ENCODE measurements at regions not wholly inside any gene's neighbourhood (a gene's known extent, or its start where the extent isn't known, plus 50 kb on each side); places are given as distances from the start of the nearest gene placed in this dataset.

DNA sequence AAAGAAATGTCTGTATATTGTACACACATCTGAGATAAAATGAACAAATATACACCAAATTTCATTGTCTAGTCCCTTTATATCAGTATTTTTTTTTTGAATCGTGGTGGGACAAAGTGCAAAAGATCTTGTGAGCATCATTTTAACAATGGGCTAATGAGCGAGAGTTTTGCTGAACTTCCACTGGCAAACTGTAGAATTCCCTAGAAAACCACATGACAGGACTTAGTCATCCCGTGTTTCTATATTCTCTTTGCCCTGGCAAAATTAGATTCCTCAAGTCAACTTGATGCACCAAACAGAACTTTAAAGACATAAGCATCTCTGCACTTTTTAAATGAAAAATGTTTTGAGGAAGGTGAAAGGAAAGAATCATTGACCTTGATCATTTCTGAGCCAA, 488.2 kb upstream of the PTBP2 start:
- DNase-seq: no peak

DNA sequence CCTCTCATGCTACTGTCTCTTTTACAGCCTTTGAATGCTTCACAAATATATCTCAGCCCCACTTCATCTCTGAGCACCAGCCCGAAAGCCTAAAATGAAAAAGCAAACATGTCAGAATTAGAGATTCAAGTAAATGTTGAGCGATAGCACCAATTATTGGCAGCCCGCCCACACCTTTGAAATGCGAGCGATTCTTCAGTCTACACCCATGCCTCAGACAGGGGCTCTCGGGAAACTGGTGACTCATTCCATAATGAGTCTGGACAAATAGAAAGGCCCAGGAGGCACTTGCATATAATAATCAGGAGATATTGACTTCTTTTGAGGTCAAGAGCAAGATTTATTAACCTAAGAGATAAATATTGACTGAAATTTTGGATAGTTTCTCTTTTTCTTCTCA, 487.3 kb upstream of the PTBP2 start:
- peak; percentile 84 for DNase-seq

DNA sequence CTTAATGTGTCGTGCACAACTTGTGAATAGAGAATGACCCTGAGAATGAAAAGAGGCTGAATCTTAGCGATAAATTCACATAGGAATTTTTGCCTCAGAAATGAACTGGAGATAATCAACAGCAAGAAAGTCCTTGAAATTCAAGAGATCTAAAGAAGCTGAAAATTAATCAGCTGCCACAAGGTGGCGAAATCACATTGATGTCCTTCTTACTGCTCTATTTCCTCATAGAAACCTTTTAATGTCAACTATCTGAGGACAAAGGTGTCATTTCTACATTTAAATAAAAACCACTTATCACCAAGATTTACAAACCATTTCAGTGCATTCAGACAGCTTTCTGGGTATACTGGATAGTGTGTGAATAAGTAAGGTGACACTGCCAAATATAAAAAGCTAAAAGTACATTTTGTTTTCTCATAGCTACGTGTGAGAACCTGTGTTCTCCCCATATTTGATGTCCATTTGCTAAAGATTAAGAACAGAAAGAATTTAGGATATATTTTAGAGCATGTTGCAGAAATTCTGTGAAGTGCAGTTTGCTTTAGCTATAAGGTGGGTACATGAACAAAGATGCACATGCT, 485.3 kb upstream of the PTBP2 start:
- peak; percentile 41 for DNase-seq

DNA sequence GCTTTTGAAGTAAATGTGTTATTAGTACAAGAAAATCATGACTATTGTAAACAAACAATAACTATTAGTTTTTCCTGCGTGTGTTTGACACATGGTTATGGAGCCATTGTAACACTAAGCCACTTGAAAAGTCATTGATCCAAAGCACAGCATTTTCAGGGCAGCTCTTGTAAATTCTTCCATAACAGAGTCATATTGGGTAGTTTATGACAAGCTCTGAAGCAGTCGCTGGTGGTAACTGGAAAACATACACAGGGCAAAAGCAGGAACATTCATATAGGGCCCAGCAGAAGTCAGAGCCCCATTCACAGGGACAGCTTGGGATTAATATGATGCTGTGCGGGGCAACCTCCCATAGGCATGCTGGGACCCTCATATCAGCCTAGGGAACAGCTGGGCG, 483.2 kb upstream of the PTBP2 start:
- no peak for DNase-seq

DNA sequence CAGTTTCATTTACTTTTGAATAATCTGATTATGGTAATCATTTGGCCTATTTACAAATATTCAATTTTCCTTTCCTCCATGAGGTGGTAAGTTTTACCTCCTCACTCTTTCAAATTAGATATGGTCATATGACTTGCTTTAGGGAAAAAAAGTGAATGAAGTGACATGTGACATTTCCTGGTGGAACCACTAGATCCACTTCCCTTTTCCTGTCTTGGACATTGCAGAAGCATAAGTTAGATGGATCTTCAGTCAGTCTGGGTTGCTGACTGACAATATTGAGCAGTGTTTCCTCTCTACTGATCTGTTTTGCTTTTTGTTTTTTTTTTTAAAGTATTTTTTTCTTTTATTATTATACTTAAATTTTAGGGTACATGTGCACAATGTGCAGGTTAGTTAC, 481.1 kb upstream of the PTBP2 start:
- DNase-seq: no peak

DNA sequence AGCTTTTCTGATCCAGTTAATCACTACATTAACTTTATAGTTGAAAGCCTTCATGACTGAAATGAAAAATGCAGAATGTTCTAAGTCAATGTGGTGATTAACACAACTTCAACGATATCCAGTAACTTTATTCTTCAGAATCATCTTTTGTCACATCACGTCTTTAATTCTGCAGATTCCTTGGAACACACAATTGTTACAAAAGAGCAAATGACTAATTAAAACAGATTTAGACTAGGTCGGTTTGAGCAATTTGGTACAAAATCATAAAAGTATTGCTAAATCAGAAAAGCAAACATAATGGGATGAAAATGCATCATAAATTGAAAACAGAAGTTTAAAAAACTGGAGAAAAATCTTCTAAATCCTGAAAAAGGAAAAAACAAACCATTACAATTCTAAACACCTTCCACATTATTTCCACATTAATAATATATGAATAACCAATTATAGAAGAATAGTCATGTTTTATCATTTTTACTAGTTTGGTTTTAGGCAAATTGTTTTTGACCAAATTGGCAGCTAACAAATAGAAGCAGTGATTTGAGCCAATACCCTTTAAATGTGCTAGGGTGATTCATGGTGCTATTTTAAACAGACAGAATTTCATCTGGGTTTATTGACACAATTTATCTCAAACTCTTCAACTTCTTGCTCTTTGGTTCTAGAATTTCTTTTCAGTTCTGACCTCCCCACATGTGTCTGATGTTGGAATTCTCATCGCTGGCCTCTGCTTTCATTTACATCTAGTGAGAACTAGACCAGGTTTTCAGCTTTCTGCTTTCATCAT, 468.1 kb upstream of the PTBP2 start:
- no peak for DNase-seq

DNA sequence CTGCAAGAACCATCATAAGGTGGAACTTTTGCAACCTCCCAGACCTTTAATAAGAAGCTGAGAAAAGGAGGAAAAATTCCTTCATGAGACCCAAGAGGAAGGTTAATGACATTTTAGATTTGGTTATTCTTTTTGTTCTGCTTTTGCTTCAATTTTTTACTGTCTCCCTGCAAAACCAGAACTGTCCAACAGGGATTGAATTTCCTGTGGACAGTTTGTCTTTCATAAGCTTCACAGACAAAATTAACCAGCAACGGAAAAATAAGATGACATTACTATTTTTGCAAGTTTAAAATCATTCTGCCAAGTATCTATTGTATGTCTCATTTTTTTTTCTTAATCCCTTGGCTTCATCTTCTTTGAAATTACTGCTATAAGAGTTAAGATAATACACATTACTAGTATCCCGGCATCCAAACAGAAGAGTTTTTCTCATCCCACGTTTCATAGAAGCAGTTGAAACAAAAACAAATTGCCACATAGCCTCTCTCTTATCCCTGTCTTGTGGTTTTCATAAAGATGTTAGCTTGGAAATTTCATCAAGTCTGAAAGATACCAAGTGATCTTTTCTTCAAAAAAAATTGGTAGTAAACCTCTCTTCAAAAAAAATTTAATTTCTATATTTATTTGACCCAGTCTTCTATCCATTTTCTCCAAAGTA, 465.3 kb upstream of the PTBP2 start:
- DNase-seq: no peak

DNA sequence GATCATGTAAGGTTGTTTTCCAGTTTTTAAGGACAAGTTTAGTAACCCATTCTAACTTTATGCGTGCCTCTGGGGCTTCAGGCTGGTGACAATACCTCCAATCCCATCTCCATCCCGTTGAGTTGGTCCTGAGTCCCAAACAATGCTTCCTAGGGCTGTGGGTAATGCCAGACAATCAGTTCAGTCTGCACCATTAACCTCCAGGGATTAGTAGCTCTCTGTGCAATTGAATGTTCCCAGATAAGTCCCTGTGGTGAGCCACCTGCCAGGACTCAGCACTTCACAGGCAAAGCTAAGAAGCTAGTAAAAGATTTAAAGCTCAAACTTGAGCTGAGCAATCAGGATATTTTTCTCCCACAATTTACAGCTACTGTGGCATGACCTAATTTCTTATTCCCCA, 462.2 kb upstream of the PTBP2 start:
- DNase-seq: no peak

DNA sequence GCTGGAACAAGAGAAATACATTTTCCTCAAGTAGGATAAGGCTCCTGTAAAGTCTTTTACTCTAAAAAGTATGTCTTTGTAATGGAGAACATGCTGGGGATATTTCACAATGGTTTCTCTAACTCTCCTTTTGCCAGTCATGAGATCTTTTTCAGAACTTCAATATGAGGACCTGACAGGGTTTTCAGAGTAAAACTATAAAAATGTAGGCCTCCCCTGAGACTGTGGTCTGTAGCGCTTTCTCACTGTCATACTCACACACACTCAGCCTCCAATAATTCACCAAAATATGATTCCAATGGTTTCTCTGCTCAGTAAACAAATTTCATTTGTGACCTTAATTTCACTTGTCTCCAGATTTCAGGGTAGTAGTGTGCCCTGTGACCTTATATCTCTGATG, 440.1 kb upstream of the PTBP2 start:
- DNase-seq: no peak

DNA sequence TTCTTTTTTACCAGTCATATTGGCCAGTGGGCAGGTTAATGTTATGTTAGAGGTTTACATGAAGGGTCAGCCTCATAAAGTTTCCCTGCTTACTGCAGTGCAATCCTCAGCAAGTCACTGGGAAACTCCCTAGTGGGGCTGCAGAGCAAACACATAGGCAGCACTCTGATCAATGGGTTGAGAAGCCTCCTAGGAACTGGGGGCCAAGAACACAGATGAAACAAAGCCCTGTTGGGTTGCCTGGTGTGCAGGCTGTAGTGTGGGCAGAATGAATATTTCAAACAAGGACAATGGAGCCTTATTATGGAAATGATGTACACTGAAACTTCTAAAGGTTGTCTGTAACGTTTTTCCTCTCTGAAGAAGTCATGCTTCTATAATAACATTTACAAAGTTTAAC, 431.6 kb upstream of the PTBP2 start:
- DNase-seq: no peak

DNA sequence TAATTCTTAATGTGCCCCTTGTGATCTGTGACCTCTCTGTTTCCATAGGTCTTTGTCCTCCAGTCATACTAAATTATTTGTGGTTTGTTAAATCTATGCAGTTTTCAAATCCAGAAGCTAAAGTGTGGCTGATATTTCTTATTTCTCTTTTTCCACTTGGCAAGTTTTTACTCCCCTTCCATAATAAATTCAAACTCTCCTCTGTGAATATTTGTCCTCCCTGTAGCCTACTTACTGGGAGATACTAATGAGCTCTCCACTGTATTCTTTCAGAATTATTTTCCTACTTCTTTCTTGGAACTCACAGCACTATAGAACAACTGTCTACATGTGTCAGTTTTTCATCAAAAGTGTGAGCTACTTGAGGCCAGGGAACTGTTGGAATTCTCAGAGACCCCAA, 430.8 kb upstream of the PTBP2 start:
- no peak for DNase-seq

DNA sequence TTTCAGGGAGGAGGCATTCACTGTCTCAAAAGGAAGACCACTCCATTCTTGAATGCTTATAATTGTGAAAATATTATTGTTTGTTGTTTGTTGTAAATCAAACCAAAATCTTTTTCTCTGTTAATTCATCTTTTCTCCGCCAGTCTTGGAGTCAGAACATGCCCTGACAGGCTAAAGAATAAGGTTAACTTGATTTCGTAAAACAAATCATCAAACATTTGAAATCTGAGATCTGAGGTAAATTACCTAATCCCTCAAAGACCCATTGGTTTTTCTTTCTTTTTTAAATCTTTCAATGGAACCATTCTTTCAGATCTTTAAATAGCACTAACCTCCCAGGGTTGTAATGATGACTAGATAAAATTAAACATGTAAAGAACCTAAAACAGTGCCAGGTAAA, 430.1 kb upstream of the PTBP2 start:
- DNase-seq: no peak

DNA sequence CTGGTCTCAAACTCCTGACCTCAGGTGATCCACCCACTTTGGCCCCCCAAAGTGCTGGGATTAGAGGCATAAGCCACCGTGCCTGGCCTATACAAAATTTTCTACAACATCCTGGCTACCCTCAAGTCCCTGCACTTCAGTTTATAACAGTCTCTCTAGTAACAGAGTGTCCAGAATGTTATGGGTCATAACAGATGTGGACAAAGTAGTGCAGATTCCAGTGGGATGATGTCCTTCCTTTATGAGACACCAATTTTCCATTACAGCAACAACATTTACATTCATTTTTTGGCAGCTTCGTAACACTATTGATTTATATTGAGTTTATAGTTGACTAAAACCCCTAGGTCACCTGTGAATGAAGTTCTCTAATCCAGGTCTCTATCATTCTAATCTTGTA, 429.4 kb upstream of the PTBP2 start:
- no peak for DNase-seq

DNA sequence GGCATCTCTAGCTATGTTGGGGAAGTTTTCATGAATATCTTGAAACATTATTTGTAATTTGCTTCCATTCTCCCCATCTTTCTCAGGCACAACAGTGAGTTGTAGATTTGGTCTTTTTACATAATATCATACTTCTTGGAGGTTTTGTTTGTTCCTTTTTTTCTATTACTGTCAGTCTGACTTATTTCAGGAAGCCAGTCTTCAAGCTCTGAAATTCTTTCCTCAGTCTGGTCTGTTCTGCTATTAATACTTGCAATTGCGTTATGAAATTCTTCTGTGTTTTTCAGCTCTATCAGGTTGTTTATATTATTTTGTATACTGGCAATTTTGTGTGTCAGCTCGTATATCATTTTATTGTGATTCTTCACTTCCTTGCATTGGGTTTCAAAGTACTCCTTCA, 424.6 kb upstream of the PTBP2 start:
- DNase-seq: no peak

DNA sequence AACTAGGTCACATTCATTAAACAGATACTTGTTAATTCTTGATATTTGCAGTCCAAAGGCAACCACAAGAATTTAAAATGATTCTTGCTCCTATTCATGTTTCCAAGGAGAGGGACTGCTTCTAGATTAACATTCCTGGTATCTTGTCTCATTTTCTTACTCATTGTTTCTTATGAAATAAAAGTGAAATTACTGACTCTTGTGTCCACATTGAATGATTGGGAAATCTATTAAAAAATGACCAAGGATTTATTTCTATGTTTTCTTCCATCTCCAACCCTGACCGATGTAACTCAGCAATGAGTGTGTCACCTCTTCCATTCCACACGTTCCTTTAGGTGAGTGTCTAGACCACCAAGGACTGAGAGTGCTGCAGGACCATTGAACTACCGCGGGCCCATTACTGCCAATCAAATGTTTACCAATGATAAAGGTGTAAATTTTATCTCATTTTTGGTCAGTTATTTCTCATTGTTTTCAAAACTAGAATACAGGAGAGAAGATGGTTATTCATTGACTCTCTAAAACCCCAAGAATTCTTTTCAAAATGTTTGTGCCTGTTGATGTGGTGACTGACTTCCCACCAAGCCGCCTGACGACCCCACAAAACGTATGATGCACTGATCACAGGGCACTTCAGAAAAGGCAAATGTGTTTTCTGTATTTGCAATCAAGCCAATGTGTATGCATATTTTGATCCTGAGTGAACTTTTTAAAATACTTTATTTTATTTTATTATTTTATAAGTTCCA, 414.6 kb upstream of the PTBP2 start:
- DNase-seq: no peak

DNA sequence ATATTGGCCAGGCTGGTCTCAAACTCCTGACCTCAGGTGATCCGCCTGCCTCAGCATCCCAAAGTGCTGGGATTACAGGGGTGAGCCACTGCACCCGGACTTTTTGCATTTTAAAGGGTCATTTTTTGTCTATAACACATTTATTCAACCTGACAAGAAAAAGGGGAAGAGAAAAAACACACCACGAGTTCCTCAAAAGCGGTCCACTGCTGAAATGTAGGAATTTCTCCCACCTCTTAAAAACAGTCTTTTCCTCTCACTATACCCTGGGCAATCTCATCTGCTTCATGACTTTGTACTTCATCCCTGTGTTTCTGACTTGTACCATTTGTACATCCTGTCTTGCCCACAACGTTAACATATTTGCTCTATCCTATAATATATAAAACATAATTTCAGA, 413.3 kb upstream of the PTBP2 start:
- no peak for DNase-seq

DNA sequence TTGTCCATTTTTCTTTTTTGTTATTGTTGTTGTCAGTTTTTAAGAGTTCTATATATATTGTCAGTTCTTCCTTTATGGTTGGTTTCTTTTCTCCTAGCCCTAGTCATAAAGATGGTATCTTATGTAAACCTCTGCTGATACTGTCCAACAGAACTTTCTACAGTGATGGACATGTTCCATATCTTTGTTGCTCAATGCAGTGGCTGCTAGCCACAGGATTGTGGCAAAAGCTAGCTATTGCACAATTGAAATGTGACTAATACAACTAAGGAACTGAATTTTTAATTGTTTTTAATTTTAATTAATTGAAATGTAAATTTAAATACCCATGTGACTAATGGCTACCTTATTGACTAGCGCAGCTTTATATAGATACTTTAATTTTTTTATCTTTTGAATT, 411.8 kb upstream of the PTBP2 start:
- DNase-seq: no peak

DNA sequence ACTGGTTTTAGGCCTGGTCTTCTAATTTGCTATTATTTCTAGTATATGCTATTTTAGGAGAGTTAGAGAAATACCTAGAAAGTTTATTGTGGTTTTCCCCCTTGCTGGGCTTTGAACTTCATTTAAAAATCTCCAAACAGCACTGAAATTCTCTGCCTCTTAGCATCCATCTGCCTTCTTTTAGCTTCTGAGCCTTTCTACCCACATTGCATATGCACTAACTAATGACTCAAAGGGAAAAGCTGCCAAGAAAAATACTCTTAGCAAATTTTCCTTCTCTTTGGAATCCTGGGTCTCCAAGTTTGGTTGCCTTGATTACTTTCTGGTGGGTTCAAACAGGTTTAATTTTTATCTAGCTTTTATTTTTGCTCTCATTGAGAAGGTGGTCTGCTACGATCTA, 408.4 kb upstream of the PTBP2 start:
- no peak for DNase-seq

DNA sequence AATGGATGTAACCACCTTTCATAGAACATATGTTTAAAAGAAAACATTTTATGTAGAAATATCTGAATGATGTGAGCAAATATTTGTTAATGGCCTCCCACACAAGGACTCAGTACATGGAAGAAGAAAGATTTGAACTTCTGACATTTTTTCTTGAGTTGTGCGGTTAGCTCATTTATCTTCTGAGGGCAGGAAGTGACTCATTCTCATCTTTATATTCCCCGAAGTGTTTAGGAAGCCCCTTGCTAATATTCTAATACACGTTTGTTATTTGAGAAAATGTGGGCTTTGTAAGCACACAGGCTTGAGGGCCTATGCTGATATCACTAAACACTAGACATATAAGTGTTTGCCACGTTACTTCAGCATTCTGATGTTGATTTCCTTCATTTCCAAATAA, 392.5 kb upstream of the PTBP2 start:
- DNase-seq: no peak

DNA sequence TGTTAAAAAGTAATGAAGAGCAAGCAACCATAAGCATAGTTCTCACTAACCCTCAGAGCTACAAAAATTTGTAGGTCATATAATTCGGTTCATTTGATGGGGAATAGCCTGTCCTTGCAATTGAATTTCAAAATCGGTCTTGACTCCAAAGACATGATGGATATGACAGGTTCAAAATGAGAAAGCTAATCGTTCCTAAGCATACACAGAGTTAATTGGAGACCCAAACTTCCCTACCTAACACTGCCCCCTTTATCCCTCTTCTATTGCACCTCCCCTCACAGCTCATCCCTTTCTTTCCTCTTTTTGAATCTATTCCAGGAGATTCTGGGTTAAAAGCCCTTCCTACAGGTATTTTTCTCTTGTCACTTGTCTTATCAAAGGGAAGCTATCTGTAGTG, 390.0 kb upstream of the PTBP2 start:
- no peak for DNase-seq

DNA sequence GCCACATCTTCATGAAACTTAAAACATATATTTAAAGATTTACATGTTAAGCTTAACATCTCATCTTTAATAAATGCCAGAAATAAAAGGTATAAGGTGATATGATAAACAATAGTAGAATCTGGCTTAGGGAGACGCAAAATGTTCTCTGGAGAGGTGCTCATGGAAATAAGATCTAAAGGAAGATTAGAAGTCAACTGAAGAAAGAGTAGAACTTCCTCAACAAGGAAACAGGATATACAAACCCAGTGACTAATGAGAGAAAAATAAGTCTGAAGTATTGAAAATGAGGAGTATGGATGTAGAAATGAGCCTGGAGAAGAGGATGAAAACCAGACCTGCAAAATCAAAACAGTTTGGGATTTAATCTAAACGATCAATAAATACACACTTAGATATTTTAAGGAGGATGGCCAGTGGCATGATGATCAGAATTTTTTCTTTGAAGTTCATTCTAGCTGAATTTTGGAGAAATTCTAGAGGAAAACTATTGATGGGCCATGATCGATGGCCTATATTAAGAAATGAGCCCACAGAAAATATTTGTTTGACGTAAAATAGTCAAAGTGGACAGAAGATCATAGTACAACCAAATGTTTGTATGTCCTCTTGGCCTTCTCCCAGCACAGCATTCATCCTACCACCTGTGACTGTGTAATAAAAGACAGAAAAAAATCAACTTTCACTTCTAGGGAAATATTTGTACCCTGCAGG, 387.9 kb upstream of the PTBP2 start:
- DNase-seq: no peak

DNA sequence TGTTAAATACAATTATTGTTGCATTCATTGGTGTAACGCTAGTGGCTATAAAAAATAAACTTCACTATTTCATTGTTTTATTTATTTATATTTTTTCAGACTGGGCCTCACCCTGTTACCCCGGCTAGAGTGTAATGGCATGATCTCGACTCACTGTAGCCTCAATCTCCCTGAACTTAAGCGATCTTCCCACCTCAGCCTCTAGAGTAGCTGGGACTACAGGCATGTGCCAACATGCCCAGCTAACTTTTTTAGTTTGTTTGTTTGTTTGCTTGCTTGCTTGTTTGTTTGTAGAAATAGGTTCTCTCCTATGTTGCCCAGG, 387.4 kb upstream of the PTBP2 start:
- DNase-seq: no peak

DNA sequence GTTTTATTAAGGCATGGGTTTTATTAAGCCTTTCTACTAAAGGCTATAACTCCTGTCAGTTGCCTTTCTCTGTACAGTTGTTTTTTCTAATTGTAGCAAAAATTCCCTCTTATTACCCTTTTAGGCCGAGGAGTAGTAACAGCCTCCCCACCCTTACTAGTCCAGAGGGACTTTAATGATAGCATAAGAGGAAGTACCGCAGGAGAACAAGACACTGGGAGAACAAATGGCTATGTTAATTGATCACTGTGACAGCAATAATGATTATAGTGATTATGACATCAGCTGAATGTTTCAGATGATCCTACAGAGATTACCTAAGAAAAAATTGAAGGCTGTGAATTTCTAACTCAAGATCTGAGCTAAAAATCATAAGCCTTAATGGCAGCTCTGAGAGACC, 383.0 kb upstream of the PTBP2 start:
- no peak for DNase-seq

Measured in NCI-H1092 (cell line).